ENCODE measurements at regions not wholly inside any gene's neighbourhood (a gene's known extent, or its start where the extent isn't known, plus 50 kb on each side); places are given as distances from the start of the nearest gene placed in this dataset.

- DNase-seq (ENCODE audit: low spot score) = no peak
- ATAC-seq = peak; percentile 55
- no peak overlapping the region for H3K4me3 Mint-ChIP-seq
- H3K9me3 Mint-ChIP-seq = peaks cover 15% of the 10 kb centered on the region
- POLR2A ChIA-PET = no interaction called here
- H3K27ac Mint-ChIP-seq = peak overlapping the region; percentile 1
- H3K27me3 Mint-ChIP-seq (ENCODE audit: low read depth) = no peaks in the 10 kb centered on the region; the same call in 1 of the 2 replicates
- peaks cover 12% of the 10 kb centered on the region for H3K36me3 Mint-ChIP-seq
- TF ChIP-seq PRRX2 (CRISPR knock-in tag; IDR thresholded peaks at IDR 0.05) (no peak), NFATC4 (CRISPR knock-in tag; IDR thresholded peaks at IDR 0.05) (no peak), HMGA2 (CRISPR knock-in tag; IDR thresholded peaks at IDR 0.05) (no peak), TCF7 (CRISPR knock-in tag; IDR thresholded peaks at IDR 0.05; ENCODE audit: low read depth) (no peak), HMGXB4 (CRISPR knock-in tag; IDR thresholded peaks at IDR 0.05) (no peak), E2F5 (CRISPR knock-in tag; IDR thresholded peaks at IDR 0.05) (no peak), NR2C2 (CRISPR knock-in tag; IDR thresholded peaks at IDR 0.05) (no peak), ATF3 (CRISPR knock-in tag; conservative IDR thresholded peaks at IDR 0.05) (no peak), ZNF138 (CRISPR knock-in tag; conservative IDR thresholded peaks at IDR 0.05) (no peak), EMX1 (CRISPR knock-in tag; IDR thresholded peaks at IDR 0.05) (no peak), ZNF396 (CRISPR knock-in tag; IDR thresholded peaks at IDR 0.05; ENCODE audit: borderline replicate concordance) (no peak), FOXJ3 (CRISPR knock-in tag; IDR thresholded peaks at IDR 0.05; ENCODE audit: borderline replicate concordance) (no peak), CDX4 (CRISPR knock-in tag; IDR thresholded peaks at IDR 0.05; ENCODE audit: borderline replicate concordance) (no peak), IRF2 (CRISPR knock-in tag; IDR thresholded peaks at IDR 0.05; ENCODE audit: borderline replicate concordance, low read depth) (no peak)
- H3K4me1 Mint-ChIP-seq = peaks cover 32% of the 10 kb centered on the region
- CTCF ChIA-PET = no interaction called here
These were observed 115.2 kb upstream of the FAT3 start for GRCh38 chr11:92109466-92109865.

GRCh38 chr11:92107331-92107730, 117.3 kb upstream of the FAT3 start:
- Mint-ChIP-seq H3K27me3 (ENCODE audit: low read depth) (no peaks in the 10 kb centered on the region; the same call in 1 of the 2 replicates), H3K9me3 (no peaks in the 10 kb centered on the region), H3K4me1 (peaks cover 40% of the 10 kb centered on the region), H3K4me3 (no peak overlapping the region), H3K27ac (no peak overlapping the region; the same call in 1 of the 2 replicates), H3K36me3 (no peaks in the 10 kb centered on the region)
- ATAC-seq (no peak), DNase-seq (ENCODE audit: low spot score) (no peak)
- ChIA-PET POLR2A (no interaction called here), CTCF (interaction anchor here (1.1 kb wide), 1 partner anchor 29 kb away, joined by 5 read pairs; no protein-coding TSS in a partner anchor)
- TF ChIP-seq, protein P1, sequence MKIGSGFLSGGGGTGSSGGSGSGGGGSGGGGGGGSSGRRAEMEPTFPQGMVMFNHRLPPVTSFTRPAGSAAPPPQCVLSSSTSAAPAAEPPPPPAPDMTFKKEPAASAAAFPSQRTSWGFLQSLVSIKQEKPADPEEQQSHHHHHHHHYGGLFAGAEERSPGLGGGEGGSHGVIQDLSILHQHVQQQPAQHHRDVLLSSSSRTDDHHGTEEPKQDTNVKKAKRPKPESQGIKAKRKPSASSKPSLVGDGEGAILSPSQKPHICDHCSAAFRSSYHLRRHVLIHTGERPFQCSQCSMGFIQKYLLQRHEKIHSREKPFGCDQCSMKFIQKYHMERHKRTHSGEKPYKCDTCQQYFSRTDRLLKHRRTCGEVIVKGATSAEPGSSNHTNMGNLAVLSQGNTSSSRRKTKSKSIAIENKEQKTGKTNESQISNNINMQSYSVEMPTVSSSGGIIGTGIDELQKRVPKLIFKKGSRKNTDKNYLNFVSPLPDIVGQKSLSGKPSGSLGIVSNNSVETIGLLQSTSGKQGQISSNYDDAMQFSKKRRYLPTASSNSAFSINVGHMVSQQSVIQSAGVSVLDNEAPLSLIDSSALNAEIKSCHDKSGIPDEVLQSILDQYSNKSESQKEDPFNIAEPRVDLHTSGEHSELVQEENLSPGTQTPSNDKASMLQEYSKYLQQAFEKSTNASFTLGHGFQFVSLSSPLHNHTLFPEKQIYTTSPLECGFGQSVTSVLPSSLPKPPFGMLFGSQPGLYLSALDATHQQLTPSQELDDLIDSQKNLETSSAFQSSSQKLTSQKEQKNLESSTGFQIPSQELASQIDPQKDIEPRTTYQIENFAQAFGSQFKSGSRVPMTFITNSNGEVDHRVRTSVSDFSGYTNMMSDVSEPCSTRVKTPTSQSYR (CRISPR knock-in tag; IDR thresholded peaks at IDR 0.05) = no peak
- TF ChIP-seq, protein P2, sequence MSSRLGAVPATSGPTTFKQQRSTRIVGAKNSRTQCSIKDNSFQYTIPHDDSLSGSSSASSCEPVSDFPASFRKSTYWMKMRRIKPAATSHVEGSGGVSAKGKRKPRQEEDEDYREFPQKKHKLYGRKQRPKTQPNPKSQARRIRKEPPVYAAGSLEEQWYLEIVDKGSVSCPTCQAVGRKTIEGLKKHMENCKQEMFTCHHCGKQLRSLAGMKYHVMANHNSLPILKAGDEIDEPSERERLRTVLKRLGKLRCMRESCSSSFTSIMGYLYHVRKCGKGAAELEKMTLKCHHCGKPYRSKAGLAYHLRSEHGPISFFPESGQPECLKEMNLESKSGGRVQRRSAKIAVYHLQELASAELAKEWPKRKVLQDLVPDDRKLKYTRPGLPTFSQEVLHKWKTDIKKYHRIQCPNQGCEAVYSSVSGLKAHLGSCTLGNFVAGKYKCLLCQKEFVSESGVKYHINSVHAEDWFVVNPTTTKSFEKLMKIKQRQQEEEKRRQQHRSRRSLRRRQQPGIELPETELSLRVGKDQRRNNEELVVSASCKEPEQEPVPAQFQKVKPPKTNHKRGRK (CRISPR knock-in tag; IDR thresholded peaks at IDR 0.05; ENCODE audit: borderline replicate concordance) = no peak
- TF ChIP-seq ATF6 (CRISPR knock-in tag; IDR thresholded peaks at IDR 0.05) (no peak), ZNF138 (CRISPR knock-in tag; conservative IDR thresholded peaks at IDR 0.05) (no peak), HMGA2 (CRISPR knock-in tag; IDR thresholded peaks at IDR 0.05) (no peak), ELF4 (CRISPR knock-in tag; IDR thresholded peaks at IDR 0.05; ENCODE audit: low read depth) (no peak), FOXK1 (CRISPR knock-in tag; IDR thresholded peaks at IDR 0.05) (no peak), MAX (CRISPR knock-in tag; IDR thresholded peaks at IDR 0.05) (no peak), CTCF (IDR thresholded peaks at IDR 0.05) (no peak), ZNF396 (CRISPR knock-in tag; IDR thresholded peaks at IDR 0.05; ENCODE audit: borderline replicate concordance) (no peak)
- TF ChIP-seq, protein P3, sequence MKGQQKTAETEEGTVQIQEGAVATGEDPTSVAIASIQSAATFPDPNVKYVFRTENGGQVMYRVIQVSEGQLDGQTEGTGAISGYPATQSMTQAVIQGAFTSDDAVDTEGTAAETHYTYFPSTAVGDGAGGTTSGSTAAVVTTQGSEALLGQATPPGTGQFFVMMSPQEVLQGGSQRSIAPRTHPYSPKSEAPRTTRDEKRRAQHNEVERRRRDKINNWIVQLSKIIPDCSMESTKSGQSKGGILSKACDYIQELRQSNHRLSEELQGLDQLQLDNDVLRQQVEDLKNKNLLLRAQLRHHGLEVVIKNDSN (CRISPR knock-in tag; IDR thresholded peaks at IDR 0.05) = no peak
